Activated CD8-positive, alpha-beta T cell treated with anti-CD3 and anti-CD28 coated beads for 36 hours (primary cell): ENCODE measurements at regions not wholly inside any gene's neighbourhood (a gene's known extent, or its start where the extent isn't known, plus 50 kb on each side); places are given as distances from the start of the nearest gene placed in this dataset.

Experiments used
- ATAC-seq: fragments of 200-7000 bp; cut with Tn5 transposase; one replicate; pipeline ENCODE4 v1.10.0; 2021; ENCODE audit warnings: mild to moderate bottlenecking, moderate library complexity
- CTCF ChIA-PET: fragments of 350-600 bp; sonication (Branson Sonifier 250); formaldehyde crosslinking; loops from one replicate; lab custom pipeline; 2021; ENCODE audit warnings: antibody characterized with exemption; lab: Charles Lee
- POLR2A ChIA-PET: fragments of 350-600 bp; sonication (Branson Sonifier 250); formaldehyde crosslinking; loops from one replicate; lab custom pipeline; 2021; ENCODE audit warnings: antibody characterized with exemption; lab: Charles Lee
- DNase-seq: peaks from one replicate; pipeline ENCODE4 v3.0.0-alpha.2; 2020
- H3K27ac Mint-ChIP-seq: one replicate; pipeline ENCODE4 v1.8.0; 2021; ENCODE audit warnings: mild to moderate bottlenecking, mixed read lengths
- H3K27me3 Mint-ChIP-seq: one replicate; pipeline ENCODE4 v1.8.0; 2021; ENCODE audit warnings: mixed read lengths
- H3K36me3 Mint-ChIP-seq: one replicate; pipeline ENCODE4 v1.8.0; 2021; ENCODE audit warnings: low read depth, mixed read lengths
- H3K4me1 Mint-ChIP-seq: one replicate; pipeline ENCODE4 v1.8.0; 2021; ENCODE audit warnings: low read depth, mixed read lengths
- H3K4me3 Mint-ChIP-seq: one replicate; pipeline ENCODE4 v1.8.0; 2021; ENCODE audit warnings: mild to moderate bottlenecking, moderate library complexity, mixed read lengths
- H3K9me3 Mint-ChIP-seq: one replicate; pipeline ENCODE4 v1.8.0; 2021; ENCODE audit warnings: mixed read lengths
- intact Hi-C: fragments of 100-400 bp; cut with micrococcal nuclease; formaldehyde crosslinking; loops from one replicate; pipeline ENCODE4 v1.10.0; 2022
- TF ChIP-seq, protein P1 (sequence below): fragments of 200-600 bp; IDR thresholded peaks from one replicate; pipeline ENCODE4 v1.8.0; 2022; ENCODE audit warnings: antibody characterized with exemption, mild to moderate bottlenecking

GRCh38 chr2:139631966-139632365 is 851.8 kb upstream of the NXPH2 start:
- peaks cover 12% of the 10 kb centered on the region for H3K9me3 Mint-ChIP-seq
- CTCF ChIA-PET: no interaction called here
- intact Hi-C loops: no loop called here
- H3K27ac Mint-ChIP-seq: no peak overlapping the region
- TF ChIP-seq, protein P1, sequence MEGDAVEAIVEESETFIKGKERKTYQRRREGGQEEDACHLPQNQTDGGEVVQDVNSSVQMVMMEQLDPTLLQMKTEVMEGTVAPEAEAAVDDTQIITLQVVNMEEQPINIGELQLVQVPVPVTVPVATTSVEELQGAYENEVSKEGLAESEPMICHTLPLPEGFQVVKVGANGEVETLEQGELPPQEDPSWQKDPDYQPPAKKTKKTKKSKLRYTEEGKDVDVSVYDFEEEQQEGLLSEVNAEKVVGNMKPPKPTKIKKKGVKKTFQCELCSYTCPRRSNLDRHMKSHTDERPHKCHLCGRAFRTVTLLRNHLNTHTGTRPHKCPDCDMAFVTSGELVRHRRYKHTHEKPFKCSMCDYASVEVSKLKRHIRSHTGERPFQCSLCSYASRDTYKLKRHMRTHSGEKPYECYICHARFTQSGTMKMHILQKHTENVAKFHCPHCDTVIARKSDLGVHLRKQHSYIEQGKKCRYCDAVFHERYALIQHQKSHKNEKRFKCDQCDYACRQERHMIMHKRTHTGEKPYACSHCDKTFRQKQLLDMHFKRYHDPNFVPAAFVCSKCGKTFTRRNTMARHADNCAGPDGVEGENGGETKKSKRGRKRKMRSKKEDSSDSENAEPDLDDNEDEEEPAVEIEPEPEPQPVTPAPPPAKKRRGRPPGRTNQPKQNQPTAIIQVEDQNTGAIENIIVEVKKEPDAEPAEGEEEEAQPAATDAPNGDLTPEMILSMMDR: no peak
- no peaks in the 10 kb centered on the region for H3K36me3 Mint-ChIP-seq
- no peaks in the 10 kb centered on the region for H3K4me1 Mint-ChIP-seq
- ATAC-seq: no peak
- POLR2A ChIA-PET: no interaction called here
- DNase-seq: no peak
- H3K4me3 Mint-ChIP-seq: no peak overlapping the region
- no peaks in the 10 kb centered on the region for H3K27me3 Mint-ChIP-seq

DNA sequence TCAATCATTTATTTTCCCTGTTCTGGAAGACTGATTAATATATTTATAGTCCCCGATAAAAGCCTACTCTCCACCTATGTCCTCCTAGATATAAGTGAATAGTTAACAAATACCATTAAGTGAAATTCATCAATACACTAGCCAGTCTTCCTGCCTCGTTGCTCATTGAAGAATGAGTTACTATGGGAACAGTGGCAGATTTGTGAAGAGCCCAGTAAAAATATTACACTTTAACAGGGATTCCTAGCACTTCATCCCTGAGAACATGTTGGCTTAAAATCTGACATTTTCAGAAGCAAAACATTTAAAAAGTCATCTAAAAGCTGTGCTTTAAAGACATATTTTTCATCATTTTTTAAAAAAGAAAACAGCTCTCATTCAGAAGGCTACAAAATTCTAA is 848.7 kb upstream of the NXPH2 start:
- intact Hi-C loops: no loop called here
- TF ChIP-seq, protein P1: no peak
- peaks cover 14% of the 10 kb centered on the region for H3K9me3 Mint-ChIP-seq
- CTCF ChIA-PET: no interaction called here
- no peak for DNase-seq
- no peaks in the 10 kb centered on the region for H3K27me3 Mint-ChIP-seq
- H3K36me3 Mint-ChIP-seq: no peaks in the 10 kb centered on the region
- no peaks in the 10 kb centered on the region for H3K4me1 Mint-ChIP-seq
- POLR2A ChIA-PET: no interaction called here
- no peak overlapping the region for H3K27ac Mint-ChIP-seq
- no peak overlapping the region for H3K4me3 Mint-ChIP-seq
- ATAC-seq: no peak

DNA sequence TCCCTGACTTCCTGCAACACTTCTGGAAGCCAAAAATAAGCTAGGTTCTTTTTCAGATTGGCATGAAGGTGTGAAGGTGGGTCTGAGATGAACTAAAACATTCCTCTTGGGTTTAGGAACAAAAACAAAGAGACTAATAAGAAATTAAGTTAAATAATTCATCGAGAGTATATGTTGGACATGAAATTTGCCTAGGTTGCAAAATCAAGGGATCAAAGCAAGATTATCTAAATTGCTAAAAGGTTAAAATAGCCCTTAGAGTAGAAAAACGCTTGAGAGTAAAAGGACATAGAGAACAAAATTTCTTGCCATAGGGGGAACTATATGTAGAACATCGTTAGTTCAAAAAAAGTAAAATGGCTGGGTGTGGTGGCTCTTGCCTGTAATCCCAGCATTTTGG is 845.9 kb upstream of the NXPH2 start:
- ChIA-PET CTCF (no interaction called here), POLR2A (no interaction called here)
- Mint-ChIP-seq H3K4me1 (no peaks in the 10 kb centered on the region), H3K36me3 (no peaks in the 10 kb centered on the region), H3K4me3 (no peak overlapping the region), H3K27me3 (no peaks in the 10 kb centered on the region), H3K27ac (no peak overlapping the region), H3K9me3 (peaks cover 15% of the 10 kb centered on the region)
- DNase-seq: no peak
- TF ChIP-seq, protein P1: no peak
- ATAC-seq: no peak
- intact Hi-C loops: no loop called here

GRCh38 chr2:139622691-139623090 is 842.5 kb upstream of the NXPH2 start:
- TF ChIP-seq, protein P1: no peak
- POLR2A ChIA-PET: no interaction called here
- Mint-ChIP-seq H3K9me3 (peaks cover 28% of the 10 kb centered on the region), H3K36me3 (no peaks in the 10 kb centered on the region), H3K4me1 (no peaks in the 10 kb centered on the region), H3K27ac (no peak overlapping the region), H3K27me3 (no peaks in the 10 kb centered on the region), H3K4me3 (no peak overlapping the region)
- no peak for ATAC-seq
- DNase-seq: no peak
- CTCF ChIA-PET: no interaction called here
- intact Hi-C loops: no loop called here

- DNase-seq (no peak), ATAC-seq (no peak)
- intact Hi-C loops: no loop called here
- Mint-ChIP-seq H3K27ac (no peak overlapping the region), H3K36me3 (no peaks in the 10 kb centered on the region), H3K9me3 (peaks cover 30% of the 10 kb centered on the region), H3K27me3 (no peaks in the 10 kb centered on the region), H3K4me3 (no peak overlapping the region), H3K4me1 (no peaks in the 10 kb centered on the region)
- ChIA-PET CTCF (no interaction called here), POLR2A (no interaction called here)
- TF ChIP-seq, protein P1: no peak
Observed at GRCh38 chr2:139617747-139618146, 837.6 kb upstream of the NXPH2 start.
